ENCODE measurements at regions not wholly inside any gene's neighbourhood (a gene's known extent, or its start where the extent isn't known, plus 50 kb on each side); places are given as distances from the start of the nearest gene placed in this dataset.
A peak's percentile ranks its signal among the peaks of the same experiment; 100 is the strongest.

- H3K4me3 ChIP-seq (ENCODE audit: low read depth, low read length): no peak overlapping the region
- DNase-seq (ENCODE audit: low read depth): no peak
- no peak for TF ChIP-seq CTCF (IDR thresholded peaks at IDR 0.05; ENCODE audit: insufficient read depth, low read depth, low read length)
Observed at GRCh38 chr11:104526006-104526405, 362.1 kb upstream of the PDGFD start.

- no peak for TF ChIP-seq CTCF (IDR thresholded peaks at IDR 0.05; ENCODE audit: insufficient read depth, low read depth, low read length)
- DNase-seq (ENCODE audit: low read depth): no peak
- no peak overlapping the region for H3K4me3 ChIP-seq (ENCODE audit: low read depth, low read length)
Observed at GRCh38 chr11:104525416-104525815, 361.5 kb upstream of the PDGFD start.

GRCh38 chr11:104524254-104524653, 360.3 kb upstream of the PDGFD start:
- no peak for TF ChIP-seq CTCF (IDR thresholded peaks at IDR 0.05; ENCODE audit: insufficient read depth, low read depth, low read length)
- H3K4me3 ChIP-seq (ENCODE audit: low read depth, low read length): no peak overlapping the region
- DNase-seq (ENCODE audit: low read depth): no peak

GRCh38 chr11:104523611-104524010, 359.7 kb upstream of the PDGFD start:
- no peak for DNase-seq (ENCODE audit: low read depth)
- TF ChIP-seq CTCF (IDR thresholded peaks at IDR 0.05; ENCODE audit: insufficient read depth, low read depth, low read length): no peak
- H3K4me3 ChIP-seq (ENCODE audit: low read depth, low read length): no peak overlapping the region

- TF ChIP-seq CTCF (IDR thresholded peaks at IDR 0.05; ENCODE audit: insufficient read depth, low read depth, low read length): no peak
- DNase-seq (ENCODE audit: low read depth): peak; percentile 16
- H3K4me3 ChIP-seq (ENCODE audit: low read depth, low read length): no peak overlapping the region
Observed at GRCh38 chr11:104522650-104523049, 358.7 kb upstream of the PDGFD start.

- no peak overlapping the region for H3K4me3 ChIP-seq (ENCODE audit: low read depth, low read length)
- no peak for DNase-seq (ENCODE audit: low read depth)
- no peak for TF ChIP-seq CTCF (IDR thresholded peaks at IDR 0.05; ENCODE audit: insufficient read depth, low read depth, low read length)
Observed at GRCh38 chr11:104522123-104522522, 358.2 kb upstream of the PDGFD start.

- DNase-seq (ENCODE audit: low read depth): no peak
- no peak for TF ChIP-seq CTCF (IDR thresholded peaks at IDR 0.05; ENCODE audit: insufficient read depth, low read depth, low read length)
- H3K4me3 ChIP-seq (ENCODE audit: low read depth, low read length): no peak overlapping the region
Observed at GRCh38 chr11:104510169-104510568, 346.2 kb upstream of the PDGFD start.

Data from fibroblast of villous mesenchyme (primary cell).